ENCODE measurements at regions not wholly inside any gene's neighbourhood (a gene's known extent, or its start where the extent isn't known, plus 50 kb on each side); places are given as distances from the start of the nearest gene placed in this dataset.

DNA sequence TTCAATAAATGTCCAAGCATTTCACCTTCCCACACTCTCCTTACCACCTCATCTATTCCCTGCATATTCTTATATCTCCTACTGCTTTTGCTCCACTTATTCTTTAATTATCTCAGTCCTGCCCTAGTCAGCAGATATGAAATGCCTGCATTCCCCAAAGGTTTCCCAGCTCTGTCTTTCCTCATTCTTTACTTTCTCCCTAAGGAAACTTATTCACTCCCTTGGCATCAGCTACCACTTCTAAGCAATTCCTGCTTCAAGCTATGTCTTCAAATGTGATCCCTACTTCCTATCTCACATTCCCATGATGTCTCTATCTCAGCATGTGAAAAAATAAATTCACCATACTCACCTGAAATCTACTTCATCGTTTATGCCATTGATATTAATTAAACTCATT lies 111.8 kb downstream of the CAPZA3 start:
- TF ChIP-seq, protein P1, sequence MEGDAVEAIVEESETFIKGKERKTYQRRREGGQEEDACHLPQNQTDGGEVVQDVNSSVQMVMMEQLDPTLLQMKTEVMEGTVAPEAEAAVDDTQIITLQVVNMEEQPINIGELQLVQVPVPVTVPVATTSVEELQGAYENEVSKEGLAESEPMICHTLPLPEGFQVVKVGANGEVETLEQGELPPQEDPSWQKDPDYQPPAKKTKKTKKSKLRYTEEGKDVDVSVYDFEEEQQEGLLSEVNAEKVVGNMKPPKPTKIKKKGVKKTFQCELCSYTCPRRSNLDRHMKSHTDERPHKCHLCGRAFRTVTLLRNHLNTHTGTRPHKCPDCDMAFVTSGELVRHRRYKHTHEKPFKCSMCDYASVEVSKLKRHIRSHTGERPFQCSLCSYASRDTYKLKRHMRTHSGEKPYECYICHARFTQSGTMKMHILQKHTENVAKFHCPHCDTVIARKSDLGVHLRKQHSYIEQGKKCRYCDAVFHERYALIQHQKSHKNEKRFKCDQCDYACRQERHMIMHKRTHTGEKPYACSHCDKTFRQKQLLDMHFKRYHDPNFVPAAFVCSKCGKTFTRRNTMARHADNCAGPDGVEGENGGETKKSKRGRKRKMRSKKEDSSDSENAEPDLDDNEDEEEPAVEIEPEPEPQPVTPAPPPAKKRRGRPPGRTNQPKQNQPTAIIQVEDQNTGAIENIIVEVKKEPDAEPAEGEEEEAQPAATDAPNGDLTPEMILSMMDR (IDR thresholded peaks at IDR 0.05; ENCODE audit: extremely low read depth, missing control alignments), result no peak
- no peak for DNase-seq (ENCODE audit: low spot score)

DNA sequence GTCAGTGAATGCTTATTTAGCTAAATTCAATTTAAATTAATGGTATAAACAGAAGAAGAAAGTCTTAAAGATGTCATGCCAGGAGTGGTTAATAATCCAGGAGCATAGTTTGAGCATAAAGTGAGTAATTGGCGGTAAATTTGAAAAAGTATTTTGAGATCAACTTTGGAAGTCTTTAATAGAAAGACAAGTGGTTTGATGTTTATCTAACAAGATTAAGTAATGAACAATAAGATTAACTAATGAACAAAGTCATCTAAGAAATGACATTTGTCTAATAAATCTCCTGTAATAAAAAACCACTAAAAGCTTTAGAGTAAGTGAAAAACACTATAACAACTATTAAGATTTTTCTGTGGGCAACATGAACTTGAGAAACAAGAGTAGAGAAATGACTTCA lies 112.8 kb downstream of the CAPZA3 start:
- TF ChIP-seq, protein P1 (IDR thresholded peaks at IDR 0.05; ENCODE audit: extremely low read depth, missing control alignments), result no peak

DNA sequence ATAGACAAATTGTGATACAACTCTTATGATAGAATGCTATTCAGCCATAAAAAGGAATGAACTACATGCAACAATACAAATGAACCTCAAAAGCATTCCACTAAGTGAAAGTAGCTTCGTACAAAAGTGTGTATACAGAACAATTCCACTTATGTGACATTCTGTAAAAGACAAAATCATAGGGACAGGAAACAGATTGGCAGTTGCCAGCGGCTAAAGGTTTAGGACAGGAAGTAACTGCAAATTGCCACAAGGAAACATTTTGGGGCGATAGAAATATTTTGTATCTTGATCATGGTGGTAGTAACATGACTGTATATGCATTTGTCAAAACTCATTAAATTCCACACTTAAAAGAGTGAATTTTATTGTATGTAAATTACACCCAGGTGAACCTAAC lies 113.4 kb downstream of the CAPZA3 start:
- DNase-seq (ENCODE audit: low spot score), result no peak

More for the DNA sequence above, 112.8 kb downstream of the CAPZA3 start:
- no peak for DNase-seq (ENCODE audit: low spot score)

DNA sequence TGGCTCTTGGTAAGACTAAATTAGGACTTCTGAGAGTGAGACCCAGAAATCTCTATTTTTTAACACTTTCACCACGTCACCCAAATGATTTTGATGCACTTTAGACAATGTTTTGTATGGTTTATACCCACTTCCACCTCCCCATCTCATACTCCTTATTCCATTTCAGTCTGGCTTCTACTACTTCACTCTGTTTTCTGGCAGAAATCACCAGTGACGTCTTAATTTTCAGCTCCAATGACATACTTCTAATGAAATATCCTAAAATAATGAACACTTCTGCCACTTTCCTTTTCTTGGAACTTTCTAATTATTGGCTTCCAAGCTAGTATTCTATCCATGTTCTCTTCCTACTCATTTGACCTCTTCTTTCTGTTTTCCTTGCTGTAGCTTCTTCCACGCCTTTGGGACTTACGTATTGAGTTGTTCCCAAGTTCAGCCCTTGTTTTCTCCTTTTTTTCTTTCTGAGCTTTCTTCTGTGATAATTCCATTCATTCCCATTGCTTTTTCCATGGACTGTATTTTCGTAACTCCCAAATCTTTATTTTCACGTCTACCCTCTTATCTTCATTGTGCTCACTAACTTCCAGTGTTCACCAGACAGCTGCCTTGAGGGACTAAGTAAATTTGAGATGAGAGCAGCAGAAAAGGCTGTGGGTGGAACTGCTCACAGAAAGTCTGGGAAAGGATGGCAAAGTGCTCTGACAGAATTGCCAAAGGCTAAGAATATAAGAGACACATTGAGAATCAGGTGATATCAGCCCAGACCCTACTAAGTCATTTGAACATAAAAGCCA lies 115.8 kb downstream of the CAPZA3 start:
- TF ChIP-seq, protein P1 (IDR thresholded peaks at IDR 0.05; ENCODE audit: extremely low read depth, missing control alignments), result no peak
- DNase-seq (ENCODE audit: low spot score), result no peak

More for the DNA sequence above, 113.4 kb downstream of the CAPZA3 start:
- TF ChIP-seq, protein P1 (IDR thresholded peaks at IDR 0.05; ENCODE audit: extremely low read depth, missing control alignments), result no peak

DNA sequence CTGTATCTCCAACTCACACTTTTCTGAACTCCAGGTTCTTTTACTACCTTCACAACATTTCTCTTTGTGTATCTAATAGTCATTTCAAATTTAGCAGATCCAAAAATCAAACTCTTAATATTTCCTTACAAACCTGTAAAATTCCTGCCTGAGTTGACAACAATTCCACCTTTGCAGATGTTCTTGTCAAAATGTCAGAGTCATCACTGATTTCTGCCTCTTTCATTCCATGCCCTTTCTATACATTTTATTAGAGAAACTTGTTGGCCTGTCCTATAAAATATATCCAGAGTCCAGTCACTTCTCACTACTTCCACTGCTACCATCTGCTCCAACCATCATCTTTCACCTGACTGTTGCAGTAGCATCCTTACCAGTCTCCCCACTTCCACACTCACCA lies 119.7 kb downstream of the CAPZA3 start:
- no peak for DNase-seq (ENCODE audit: low spot score)
- TF ChIP-seq, protein P1 (IDR thresholded peaks at IDR 0.05; ENCODE audit: extremely low read depth, missing control alignments), result no peak

DNA sequence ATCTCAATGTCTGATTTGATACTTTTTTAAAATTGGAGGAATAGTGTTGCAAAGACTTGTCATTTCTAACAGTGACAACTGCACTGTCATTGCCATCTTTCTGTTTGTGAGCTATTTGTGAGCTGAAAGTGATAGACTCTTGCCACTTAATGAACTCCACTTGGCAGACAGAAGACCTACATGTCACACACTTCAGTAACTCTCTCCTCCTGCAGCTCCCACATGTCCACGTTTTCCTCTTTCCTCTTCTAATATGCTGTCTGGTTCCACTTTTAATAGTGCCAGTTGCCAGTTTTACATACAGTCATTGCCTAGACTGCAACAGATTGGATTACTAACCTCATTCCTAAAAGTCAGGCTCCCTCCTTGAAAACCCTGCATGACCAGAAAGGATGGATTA lies 121.5 kb downstream of the CAPZA3 start:
- TF ChIP-seq, protein P1 (IDR thresholded peaks at IDR 0.05; ENCODE audit: extremely low read depth, missing control alignments), result no peak
- DNase-seq (ENCODE audit: low spot score), result no peak

DNA sequence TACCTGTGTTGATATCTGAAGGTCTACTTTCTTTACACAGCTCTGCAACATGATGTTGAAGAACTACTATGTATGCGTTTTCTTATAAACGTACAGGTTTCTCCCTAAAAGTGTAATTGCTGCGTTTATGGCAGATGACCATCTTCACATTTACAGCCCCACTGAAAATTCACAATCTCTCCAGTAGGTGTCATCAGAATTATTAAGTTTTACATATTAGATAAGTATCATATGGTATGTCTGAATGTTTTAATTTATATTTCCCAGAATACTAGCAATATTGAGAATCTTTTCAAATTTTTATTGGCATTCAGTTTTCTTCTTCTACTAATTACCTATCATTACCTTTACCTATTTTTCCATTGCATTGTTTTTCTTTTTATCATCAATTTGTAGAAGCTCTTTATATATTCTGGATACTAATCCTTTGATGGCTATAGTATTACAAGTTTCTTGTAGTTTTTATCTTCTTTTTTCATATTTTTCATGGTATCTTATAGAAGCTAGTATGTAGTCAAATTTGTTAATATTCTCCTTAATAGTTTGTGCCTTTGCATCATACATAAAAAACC lies 123.5 kb downstream of the CAPZA3 start:
- peak; percentile 2 for DNase-seq (ENCODE audit: low spot score)
- TF ChIP-seq, protein P1 (IDR thresholded peaks at IDR 0.05; ENCODE audit: extremely low read depth, missing control alignments), result no peak

All from GM20000 (cell line).